ENCODE measurements at regions not wholly inside any gene's neighbourhood (a gene's known extent, or its start where the extent isn't known, plus 50 kb on each side); places are given as distances from the start of the nearest gene placed in this dataset.
"Not testable (repeated sequence)": the region's sequence is repeated elsewhere in the genome, so short reads cannot be mapped to it uniquely, and the experiment has no call there.

DNA sequence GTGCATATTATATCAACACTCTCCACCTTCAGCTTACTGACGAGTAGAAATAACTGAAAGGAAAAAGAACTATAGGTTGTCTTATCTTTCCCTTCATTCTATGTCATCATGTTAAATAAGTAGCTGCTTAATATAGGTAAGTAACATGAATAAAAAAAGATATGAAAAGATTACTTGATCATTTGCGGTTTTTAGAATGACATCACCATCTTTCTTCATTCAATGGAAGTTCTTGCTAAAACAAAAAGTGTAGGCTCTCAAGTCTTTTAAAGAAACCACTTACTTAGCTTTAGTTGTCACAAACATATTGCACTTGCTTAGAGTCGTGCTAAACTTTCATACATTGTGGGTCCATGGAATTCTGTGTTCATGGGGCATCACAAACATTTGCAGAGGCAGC, 331.1 kb upstream of the DEPDC1 start:
- no peak for TF ChIP-seq ZFX (IDR thresholded peaks at IDR 0.05; ENCODE audit: borderline replicate concordance)
- H3K27ac ChIP-seq = no peak overlapping the region

DNA sequence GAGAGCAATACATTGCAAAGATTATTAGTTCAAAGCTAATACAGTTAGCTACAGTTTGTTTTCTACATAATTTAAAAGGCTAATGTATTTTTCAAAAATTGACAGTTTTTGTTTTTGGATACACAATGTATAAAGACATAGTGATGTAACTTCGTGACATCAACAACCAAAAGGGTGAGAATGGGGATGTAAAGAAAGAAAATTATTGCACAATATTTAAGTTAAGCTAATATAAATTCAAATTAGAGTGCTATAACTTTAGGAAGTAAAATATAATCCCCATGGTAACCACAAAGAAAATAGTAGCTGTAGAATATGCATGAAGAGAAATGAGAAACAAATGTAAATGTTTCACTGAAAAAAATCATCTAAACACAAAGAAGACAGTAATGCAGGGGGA, 334.4 kb upstream of the DEPDC1 start:
- TF ChIP-seq, protein P1, sequence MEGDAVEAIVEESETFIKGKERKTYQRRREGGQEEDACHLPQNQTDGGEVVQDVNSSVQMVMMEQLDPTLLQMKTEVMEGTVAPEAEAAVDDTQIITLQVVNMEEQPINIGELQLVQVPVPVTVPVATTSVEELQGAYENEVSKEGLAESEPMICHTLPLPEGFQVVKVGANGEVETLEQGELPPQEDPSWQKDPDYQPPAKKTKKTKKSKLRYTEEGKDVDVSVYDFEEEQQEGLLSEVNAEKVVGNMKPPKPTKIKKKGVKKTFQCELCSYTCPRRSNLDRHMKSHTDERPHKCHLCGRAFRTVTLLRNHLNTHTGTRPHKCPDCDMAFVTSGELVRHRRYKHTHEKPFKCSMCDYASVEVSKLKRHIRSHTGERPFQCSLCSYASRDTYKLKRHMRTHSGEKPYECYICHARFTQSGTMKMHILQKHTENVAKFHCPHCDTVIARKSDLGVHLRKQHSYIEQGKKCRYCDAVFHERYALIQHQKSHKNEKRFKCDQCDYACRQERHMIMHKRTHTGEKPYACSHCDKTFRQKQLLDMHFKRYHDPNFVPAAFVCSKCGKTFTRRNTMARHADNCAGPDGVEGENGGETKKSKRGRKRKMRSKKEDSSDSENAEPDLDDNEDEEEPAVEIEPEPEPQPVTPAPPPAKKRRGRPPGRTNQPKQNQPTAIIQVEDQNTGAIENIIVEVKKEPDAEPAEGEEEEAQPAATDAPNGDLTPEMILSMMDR (IDR thresholded peaks at IDR 0.05) = no peak
- no peak for TF ChIP-seq ZFX (IDR thresholded peaks at IDR 0.05; ENCODE audit: borderline replicate concordance)
- no peak overlapping the region for H3K27ac ChIP-seq

DNA sequence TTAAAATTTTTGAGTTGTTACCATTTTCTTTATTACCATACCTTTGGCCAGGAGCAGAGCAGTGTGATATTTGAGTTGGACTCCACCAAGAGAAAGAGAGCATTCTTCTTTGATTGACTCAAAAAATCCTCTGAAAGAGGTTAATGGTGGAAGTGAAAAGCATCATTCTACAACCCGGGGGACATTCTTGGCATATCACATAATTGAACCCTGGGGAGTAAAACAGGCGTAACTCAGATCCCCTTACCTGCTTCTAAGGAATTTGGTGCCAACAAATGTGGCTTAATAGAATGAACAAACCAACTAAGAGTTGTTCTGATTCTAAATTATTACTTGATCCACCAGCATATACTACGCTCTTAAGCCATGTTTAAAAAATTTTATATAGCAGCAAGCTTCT, 351.1 kb upstream of the DEPDC1 start:
- TF ChIP-seq, protein P1 (IDR thresholded peaks at IDR 0.05) = no peak
- no peak for TF ChIP-seq ZFX (IDR thresholded peaks at IDR 0.05; ENCODE audit: borderline replicate concordance)

DNA sequence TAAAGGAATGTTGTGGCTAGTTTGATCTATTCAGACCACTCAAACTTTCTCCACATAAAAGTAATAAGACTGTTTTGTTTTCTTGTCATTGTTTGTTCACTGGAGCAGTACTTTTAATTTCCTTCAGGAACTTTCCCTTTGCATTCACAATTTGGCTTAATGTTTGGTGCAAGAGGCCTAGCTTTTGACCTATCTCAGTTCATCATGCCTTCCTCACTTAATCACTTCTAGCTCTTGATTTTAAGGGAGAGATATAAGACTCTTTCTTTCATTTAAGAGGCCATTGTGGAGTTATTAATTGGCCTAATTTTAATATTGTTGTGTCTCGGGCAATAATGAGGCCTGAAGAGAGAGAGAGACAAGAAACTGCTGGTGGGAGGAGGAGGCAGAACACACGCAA, 371.7 kb upstream of the DEPDC1 start:
- H3K27ac ChIP-seq = no peak overlapping the region
- no peak for TF ChIP-seq ZFX (IDR thresholded peaks at IDR 0.05; ENCODE audit: borderline replicate concordance)
- TF ChIP-seq, protein P1 (IDR thresholded peaks at IDR 0.05) = no peak

More for the DNA sequence above, 351.1 kb upstream of the DEPDC1 start:
- no peak overlapping the region for H3K27ac ChIP-seq

DNA sequence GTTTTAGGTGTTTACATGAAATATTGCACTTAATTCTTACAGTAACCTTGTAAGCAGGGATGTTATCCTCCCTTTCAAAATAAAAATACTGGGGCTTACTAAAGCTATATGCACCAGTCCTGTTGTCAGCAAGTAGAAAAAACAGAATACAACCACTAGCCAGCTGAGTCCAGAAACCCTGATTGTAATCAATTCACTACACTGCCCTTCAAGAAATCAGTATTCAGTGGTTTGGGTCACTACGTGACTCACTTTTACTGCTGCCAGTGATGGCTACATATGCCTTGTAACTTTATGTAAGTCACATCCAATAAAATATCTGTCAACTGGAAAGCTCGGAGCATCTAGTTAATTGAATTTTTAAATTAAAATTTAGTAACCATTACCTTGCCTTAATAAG, 376.3 kb upstream of the DEPDC1 start:
- no peak overlapping the region for H3K27ac ChIP-seq
- TF ChIP-seq, protein P1 (IDR thresholded peaks at IDR 0.05) = no peak
- TF ChIP-seq ZFX (IDR thresholded peaks at IDR 0.05; ENCODE audit: borderline replicate concordance) = no peak

DNA sequence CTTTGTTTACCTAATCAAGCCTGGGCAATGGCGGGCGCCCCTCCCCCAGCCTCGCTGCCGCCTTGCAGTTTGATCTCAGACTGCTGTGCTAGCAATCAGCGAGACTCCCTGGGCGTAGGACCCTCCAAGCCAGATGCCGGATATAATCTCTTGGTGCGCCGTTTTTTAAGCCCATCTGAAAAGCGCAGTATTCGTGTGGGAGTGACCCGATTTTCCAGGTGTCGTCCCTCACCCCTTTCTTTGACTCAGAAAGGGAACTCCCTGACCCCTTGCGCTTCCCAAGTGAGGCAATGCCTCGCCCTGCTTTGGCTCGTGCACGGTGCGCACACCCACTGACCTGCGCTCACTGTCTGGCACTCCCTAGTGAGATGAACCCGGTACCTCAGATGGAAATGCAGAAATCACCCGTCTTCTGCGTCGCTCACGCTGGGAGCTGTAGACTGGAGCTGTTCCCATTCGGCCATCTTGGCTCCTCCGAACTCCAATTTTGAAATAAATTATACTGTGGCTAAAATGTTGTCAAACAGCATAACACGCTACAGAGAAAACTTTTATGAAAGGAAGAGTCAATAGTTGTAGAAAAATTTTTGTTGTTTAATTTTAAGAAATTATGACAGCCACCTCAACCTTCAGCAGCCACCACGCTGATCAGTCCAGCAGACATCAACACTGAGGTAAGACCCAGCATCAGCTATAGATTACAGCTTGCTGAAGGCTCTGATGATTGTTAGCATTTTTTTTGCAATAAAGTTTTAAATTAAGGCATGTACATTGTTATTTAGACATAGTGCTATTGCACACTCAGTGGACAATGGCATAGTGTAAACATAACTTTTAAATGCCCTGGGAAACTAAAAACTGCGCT, 384.7 kb upstream of the DEPDC1 start:
- H3K27ac ChIP-seq = not testable (repeated sequence)

DNA sequence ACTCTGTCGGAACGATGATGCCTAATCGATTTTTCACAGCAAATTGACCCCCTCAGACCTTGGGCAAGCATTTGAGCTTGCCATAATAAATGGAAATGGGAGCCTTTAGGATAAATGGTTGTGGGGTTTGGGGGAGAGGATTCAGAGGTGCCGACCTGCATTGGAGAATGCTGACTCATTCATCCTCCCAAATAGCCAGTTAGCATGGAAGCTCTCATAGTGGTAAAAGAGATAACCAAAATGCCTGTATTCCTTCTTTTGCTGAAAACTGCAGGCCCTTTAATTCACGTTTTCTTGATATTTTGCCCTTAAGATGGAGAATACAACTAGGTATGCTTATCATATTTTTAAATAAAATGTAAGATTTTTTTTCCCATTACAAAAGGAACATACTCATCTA, 392.6 kb upstream of the DEPDC1 start:
- TF ChIP-seq, protein P1 (IDR thresholded peaks at IDR 0.05) = no peak
- no peak for TF ChIP-seq ZFX (IDR thresholded peaks at IDR 0.05; ENCODE audit: borderline replicate concordance)
- H3K27ac ChIP-seq = no peak overlapping the region

DNA sequence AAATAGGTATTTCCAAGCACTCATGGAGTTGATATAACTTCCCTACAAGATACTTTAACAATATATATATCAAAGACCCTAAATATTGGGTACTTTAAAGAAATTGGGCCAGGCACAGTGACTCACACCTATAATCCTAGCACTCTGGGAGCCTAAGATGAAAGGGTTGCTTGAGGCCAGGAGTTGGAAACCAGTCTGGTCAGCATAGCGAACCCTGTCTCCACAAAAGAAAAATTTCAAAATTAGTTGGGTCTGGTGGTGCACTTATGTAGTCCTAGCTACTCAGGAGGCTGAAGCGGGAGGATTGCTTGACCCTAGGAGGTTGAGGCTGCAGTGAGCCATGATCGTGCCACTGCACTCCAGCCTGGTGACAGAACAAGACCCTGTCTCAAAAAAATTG, 393.9 kb upstream of the DEPDC1 start:
- no peak for TF ChIP-seq ZFX (IDR thresholded peaks at IDR 0.05; ENCODE audit: borderline replicate concordance)
- H3K27ac ChIP-seq = no peak overlapping the region

DNA sequence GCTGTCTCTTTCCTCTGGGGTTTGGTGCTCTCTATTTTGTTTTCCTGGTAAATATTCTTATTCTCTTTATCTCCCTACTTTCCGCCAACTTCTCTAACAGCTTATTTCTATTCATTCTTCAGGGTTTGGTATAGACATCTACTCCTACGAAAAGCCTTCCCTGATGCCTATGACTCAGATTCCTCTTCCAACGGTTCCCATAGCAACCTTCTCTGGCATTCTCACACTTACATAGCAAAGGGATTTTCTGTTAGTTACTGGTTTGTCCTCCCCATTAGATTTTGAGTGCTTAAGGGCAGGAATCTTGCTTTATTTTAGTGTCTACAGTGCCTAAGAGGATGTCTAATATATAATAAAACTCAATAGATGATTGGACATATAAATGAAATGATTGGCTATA, 407.6 kb upstream of the DEPDC1 start:
- TF ChIP-seq, protein P1 (IDR thresholded peaks at IDR 0.05) = no peak
- no peak for TF ChIP-seq ZFX (IDR thresholded peaks at IDR 0.05; ENCODE audit: borderline replicate concordance)
- H3K27ac ChIP-seq = no peak overlapping the region

Measured in 22Rv1 (cell line).